ENCODE measurements at regions not wholly inside any gene's neighbourhood (a gene's known extent, or its start where the extent isn't known, plus 50 kb on each side); places are given as distances from the start of the nearest gene placed in this dataset.

DNA sequence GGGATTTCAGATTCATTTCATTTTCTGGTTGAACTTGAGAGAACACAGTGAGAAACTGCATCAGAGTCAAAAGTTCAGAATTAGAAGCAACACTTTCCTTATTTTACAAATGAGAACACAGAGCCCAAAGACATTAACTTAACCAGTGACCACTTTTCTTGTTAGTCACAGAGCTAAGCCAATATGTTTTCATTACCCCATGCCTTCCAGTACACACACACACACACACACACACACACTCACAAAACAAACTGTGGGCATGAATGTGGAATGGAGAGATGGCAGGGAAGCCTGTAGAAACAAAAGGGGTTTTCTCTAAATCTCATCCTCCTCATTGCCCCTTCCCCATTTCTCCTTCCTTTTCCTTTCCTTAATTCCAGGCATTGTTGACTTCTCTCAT lies 267.4 kb upstream of the GADL1 start:
- DNase-seq: no peak
- TF ChIP-seq, protein P1, sequence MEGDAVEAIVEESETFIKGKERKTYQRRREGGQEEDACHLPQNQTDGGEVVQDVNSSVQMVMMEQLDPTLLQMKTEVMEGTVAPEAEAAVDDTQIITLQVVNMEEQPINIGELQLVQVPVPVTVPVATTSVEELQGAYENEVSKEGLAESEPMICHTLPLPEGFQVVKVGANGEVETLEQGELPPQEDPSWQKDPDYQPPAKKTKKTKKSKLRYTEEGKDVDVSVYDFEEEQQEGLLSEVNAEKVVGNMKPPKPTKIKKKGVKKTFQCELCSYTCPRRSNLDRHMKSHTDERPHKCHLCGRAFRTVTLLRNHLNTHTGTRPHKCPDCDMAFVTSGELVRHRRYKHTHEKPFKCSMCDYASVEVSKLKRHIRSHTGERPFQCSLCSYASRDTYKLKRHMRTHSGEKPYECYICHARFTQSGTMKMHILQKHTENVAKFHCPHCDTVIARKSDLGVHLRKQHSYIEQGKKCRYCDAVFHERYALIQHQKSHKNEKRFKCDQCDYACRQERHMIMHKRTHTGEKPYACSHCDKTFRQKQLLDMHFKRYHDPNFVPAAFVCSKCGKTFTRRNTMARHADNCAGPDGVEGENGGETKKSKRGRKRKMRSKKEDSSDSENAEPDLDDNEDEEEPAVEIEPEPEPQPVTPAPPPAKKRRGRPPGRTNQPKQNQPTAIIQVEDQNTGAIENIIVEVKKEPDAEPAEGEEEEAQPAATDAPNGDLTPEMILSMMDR (IDR thresholded peaks at IDR 0.05): no peak
- no peaks in the 10 kb centered on the region for H3K27me3 Mint-ChIP-seq (ENCODE audit: insufficient read depth)
- H3K27ac Mint-ChIP-seq: no peak overlapping the region
- H3K9me3 Mint-ChIP-seq: no peaks in the 10 kb centered on the region
- H3K4me1 Mint-ChIP-seq (ENCODE audit: low read depth): peaks cover 45% of the 10 kb centered on the region
- H3K4me3 Mint-ChIP-seq: no peak overlapping the region
- no peaks in the 10 kb centered on the region for H3K36me3 Mint-ChIP-seq (ENCODE audit: low read depth)

DNA sequence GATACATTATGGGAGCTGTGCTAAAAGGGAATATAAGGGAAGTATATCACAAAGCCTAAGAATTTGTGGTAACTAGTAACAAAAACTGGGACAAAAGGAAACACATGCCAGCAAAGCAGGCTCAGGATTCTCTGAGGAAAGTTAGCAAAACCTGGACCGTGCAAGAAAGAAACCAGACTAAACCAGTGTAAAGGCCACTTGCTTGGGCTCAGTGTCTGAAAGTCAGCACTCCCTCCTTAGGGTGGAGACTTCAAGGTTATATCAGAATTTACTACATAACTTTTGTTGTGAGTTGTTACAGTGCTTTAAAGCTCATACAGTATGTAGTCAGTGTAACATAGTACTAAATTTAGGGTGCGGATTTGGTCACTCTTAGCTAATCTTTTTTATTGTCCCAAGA lies 269.9 kb upstream of the GADL1 start:
- no peak overlapping the region for H3K27ac Mint-ChIP-seq
- H3K9me3 Mint-ChIP-seq: no peaks in the 10 kb centered on the region
- H3K27me3 Mint-ChIP-seq (ENCODE audit: insufficient read depth): no peaks in the 10 kb centered on the region
- H3K36me3 Mint-ChIP-seq (ENCODE audit: low read depth): no peaks in the 10 kb centered on the region
- no peak for DNase-seq
- H3K4me1 Mint-ChIP-seq (ENCODE audit: low read depth): peaks cover 44% of the 10 kb centered on the region
- TF ChIP-seq, protein P1 (IDR thresholded peaks at IDR 0.05): no peak
- no peak overlapping the region for H3K4me3 Mint-ChIP-seq

DNA sequence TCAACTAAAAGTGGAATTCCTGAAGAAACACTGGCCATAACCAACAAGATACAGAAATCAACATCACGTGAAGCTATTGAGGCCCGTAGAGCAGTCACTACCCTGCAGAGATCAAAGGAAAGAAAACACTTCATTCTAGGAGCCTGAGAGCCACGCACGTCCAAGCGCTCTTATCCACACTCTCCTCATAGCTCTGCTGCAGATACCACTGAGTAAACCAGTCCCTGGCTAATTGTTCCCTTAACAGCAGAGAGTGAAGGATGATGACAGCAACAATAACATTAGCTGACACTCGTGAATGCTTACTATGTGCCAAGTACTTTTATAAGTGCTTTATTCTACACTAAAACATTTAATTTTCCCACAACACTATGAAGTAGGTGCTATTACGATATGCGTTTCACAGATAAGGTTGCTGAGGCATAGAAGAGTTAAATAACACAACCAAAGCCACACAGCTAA lies 271.0 kb upstream of the GADL1 start:
- peak overlapping the region; percentile 75 for H3K27ac Mint-ChIP-seq
- no peaks in the 10 kb centered on the region for H3K9me3 Mint-ChIP-seq
- H3K4me3 Mint-ChIP-seq: peak overlapping the region; percentile 75
- no peaks in the 10 kb centered on the region for H3K36me3 Mint-ChIP-seq (ENCODE audit: low read depth)
- TF ChIP-seq, protein P1 (IDR thresholded peaks at IDR 0.05): no peak
- H3K27me3 Mint-ChIP-seq (ENCODE audit: insufficient read depth): no peaks in the 10 kb centered on the region
- peaks cover 49% of the 10 kb centered on the region for H3K4me1 Mint-ChIP-seq (ENCODE audit: low read depth)
- DNase-seq: no peak

DNA sequence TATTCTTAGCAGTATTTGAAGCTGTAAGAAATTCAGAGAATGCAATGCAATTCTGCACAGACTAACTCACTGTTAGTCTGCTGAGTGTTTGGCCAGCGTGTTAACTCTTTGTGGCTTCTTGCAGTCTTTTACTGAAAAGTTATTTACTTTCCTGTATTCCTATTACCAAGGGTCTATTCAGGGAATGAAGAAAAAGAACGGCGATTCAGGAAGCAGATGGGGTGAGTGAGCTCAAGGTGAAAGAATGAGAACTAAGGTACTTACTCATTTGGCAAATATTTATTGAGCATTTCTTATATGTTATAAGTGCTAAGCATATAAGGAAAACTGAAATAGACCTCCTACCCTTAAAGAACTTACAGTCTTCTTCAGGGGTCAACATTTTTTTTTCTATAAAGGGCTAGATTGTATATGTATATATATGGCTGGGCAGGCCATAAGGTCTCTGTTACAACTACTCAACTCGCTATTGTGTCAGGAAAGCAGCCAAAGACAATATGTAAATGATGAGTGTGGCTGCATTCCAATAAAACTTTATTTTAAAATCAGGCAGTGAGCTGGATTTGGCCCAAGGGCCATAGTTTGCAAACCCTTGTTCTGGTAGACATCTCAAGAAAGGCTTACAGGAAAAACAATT lies 271.9 kb upstream of the GADL1 start:
- Mint-ChIP-seq H3K27ac (peak overlapping the region; percentile 75), H3K4me3 (peak overlapping the region; percentile 75), H3K36me3 (ENCODE audit: low read depth) (no peaks in the 10 kb centered on the region), H3K27me3 (ENCODE audit: insufficient read depth) (no peaks in the 10 kb centered on the region), H3K4me1 (ENCODE audit: low read depth) (peaks cover 58% of the 10 kb centered on the region), H3K9me3 (no peaks in the 10 kb centered on the region)
- peak; percentile 69 for DNase-seq
- TF ChIP-seq, protein P1 (IDR thresholded peaks at IDR 0.05): no peak

DNA sequence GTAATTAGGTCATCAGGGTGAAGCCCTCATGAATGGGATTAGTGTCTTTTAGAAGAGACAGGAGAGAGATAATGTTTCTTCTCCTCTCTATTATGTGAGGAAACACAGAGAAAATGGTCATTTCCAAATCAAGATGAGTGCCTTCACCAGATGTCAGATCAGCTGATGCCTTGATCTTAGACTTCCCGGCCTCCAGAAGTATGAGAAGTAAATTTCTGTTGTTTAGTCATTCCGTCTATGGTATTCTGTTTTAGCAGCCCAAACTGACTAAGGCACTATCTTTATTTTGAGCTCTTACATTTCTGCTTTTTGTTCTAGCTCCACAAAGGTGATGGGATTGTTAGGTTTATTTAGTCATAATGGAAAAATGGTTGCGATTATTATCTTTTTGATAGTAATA lies 273.2 kb upstream of the GADL1 start:
- DNase-seq: peak; percentile 7
- peaks cover 64% of the 10 kb centered on the region for H3K4me1 Mint-ChIP-seq (ENCODE audit: low read depth)

More for the DNA sequence above, 273.2 kb upstream of the GADL1 start:
- Mint-ChIP-seq H3K27ac (no peak overlapping the region), H3K36me3 (ENCODE audit: low read depth) (no peaks in the 10 kb centered on the region), H3K9me3 (no peaks in the 10 kb centered on the region), H3K27me3 (ENCODE audit: insufficient read depth) (no peaks in the 10 kb centered on the region), H3K4me3 (no peak overlapping the region)
- TF ChIP-seq, protein P1 (IDR thresholded peaks at IDR 0.05): no peak
